IPS DF 4.7 (cell line): ENCODE measurements at regions not wholly inside any gene's neighbourhood (a gene's known extent, or its start where the extent isn't known, plus 50 kb on each side); places are given as distances from the start of the nearest gene placed in this dataset.

ENCODE experiments used
- DNase-seq: peaks from one replicate; pipeline ENCODE4 v3.0.0-alpha.2; 2013; ENCODE audit warnings: low spot score; ENCODE audit errors: extremely low read depth

DNA sequence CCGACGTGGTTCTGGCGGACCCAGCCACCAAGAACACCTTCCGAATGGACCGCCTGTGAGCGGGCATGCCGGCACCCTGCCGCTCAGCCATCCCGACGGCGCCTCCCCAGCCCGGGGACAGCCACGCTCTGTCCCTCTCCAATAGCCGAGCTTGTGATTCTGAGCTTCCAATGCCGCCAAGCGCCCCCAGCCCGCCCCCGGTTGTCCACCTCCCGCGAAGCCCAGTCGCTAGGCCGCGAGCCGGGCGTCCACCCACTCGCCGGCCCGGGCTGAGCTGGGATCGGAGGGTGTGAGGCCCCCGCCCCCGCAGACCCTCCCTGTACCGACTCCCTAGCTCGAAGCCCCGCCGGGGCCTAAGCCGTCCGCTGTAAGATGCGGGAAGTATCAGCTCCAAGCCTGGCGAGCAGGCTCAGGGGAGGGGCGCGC, 1195.1 kb upstream of the CHAC2 start:
- DNase-seq = no peak

DNA sequence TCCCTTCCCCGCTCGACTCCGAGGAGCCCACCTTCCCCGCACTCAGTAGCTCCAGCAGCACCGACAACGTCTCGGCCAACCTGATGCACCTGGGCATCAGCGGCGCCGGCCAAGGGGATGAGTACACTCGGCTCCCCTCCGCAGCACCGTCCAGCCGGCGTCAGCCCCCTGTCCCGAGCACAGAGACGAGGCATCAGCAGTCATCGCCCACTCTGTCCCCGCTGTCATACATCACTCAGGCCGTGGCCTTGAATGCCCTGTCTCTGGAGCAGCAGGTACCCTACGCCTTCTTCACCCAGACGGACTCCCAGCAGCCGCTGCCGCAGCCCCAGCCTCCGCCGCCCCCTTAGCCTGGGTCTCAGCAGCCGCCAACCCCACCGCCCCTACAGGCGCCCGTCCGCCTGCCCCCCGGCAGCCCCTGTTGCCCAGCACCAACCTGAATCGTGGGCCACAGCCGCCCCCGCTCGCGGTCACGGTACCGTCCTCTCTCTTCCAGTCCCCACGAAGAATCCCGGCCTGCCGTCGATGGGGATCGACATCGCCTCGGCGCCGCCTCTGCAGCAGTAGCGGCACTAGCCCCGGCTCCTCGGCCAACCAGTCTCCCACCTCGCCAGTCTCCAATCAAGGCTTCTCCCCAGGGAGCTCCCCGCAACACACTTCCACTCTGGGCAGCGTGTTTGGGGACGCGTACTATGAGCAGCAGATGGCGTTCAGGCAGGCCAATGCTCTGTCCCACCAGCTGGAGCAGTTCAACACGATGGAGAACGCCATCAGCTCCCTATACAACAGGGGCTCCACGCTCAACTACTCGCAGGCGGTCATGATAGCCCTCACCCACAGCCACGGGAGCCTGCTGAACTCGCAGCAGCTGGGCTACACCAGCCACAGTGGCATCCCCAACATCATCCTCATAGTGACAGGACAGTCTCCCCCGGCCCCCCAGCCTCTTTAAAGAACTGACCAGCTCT, 1195.9 kb upstream of the CHAC2 start:
- no peak for DNase-seq

DNA sequence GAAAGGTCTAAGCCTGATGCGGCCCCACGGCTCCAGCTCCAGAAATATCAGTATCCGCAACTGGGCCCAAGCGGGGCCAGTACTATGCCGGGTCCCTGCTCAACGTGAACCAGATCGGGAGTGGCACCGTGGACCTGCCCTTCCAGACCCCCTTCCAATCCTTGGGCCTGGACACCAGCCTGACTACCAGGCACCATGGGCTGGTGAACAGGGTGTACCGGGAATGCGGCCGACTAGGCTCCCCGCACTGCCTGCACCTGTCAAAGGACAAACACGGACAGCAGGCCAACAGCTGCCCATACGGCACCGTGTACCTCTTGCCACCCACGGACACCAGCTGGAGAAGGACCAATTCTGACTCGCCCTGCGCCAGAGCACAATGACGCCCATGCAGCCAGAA, 1196.9 kb upstream of the CHAC2 start:
- no peak for DNase-seq

DNA sequence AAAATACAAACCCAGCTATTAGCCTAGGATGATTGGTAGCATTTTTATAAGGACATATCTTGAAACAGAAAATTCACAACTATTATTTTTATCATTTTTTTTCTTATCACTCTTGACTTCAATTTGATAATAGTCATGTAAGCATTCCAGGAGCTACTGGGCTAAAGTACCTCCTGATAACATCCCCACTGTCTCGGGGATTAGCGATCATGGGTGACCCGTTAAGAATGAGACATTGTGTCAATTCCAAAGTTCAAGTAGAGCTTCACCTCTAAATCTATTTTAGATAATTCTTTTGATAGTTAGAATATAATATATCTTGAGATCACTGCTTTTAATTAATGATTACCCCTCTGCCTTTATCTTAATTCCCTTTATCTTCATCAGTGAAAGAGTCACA, 1204.5 kb upstream of the CHAC2 start:
- no peak for DNase-seq

DNA sequence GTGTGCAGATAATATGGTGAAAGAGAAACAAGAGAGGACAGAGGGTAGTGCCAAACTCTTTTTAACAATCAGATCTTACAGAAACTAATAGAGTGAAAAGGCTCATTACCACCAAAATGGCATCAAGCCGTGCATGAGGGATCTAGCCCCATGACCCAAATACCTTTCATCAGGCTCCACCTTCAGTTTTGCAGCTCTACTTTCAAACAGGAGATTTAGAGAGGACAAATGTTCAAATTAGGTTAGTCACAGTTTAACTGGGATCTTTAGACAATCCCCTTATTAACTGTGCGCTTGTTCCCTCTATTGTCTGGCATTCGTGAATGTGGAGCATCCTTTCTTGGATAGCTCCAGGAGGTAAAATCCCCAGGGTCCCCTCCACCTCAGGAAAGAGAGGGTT, 1209.3 kb upstream of the CHAC2 start:
- no peak for DNase-seq

DNA sequence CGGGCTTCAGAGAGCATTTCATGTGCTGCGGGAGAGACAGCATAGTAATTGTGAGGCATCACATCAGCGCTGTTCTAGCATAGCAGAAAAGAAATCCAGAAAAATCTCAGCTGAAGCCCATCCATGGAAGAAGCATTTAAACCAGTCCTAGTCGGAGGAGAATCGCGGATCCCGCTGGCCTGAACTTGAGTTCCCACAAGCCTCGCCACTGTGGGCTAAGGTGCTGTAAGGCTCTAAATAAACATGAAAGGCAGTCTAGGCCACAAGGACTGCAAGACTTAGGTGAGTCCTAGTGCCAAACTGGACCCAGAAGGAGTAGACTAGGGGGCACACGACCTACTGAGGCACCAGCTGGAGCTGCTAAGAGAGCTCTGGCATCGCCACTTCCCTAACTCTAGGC, 1225.3 kb upstream of the CHAC2 start:
- no peak for DNase-seq

DNA sequence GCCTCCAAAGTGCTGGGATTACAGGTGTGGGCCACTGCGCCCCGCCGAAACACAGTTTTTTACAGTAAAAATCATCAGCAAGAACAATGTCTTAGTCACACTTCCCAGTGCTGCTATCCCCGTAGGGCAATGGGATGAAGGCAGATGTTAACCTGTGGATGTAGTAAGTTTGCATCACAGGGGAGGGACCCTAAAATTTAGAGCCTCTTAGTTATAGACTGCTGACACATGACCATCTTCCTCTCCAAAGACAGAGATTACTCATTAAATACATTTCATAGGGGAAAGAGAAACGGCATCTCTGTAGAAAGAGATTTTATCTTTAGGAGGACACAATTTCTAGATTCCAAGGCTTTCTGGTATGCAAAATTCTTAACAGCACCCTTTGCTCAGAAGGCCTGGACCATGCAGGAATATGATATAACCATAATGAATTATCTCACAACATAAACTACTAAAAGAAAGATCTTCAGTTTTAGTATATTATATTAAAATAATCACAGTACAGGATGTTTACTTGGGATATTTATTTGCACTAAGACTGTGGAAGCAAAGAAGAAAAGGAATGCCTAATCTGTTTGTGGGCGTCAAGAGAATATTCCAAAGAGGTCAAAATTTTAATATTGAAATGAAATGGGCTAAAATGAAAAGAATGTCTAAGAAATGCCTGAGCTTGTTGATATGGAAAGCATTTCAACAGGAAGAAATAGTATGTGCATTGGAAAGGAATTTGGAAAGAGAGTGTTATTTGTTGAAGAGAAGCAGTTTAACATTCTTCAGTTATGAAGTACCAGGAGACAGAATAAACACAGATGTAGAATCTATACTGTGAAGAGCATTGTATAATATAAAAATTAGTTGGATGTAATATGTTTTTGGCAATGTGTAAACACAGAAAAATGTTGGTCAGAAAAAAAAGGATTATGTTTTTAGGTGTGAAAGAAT, 1228.3 kb upstream of the CHAC2 start:
- no peak for DNase-seq

DNA sequence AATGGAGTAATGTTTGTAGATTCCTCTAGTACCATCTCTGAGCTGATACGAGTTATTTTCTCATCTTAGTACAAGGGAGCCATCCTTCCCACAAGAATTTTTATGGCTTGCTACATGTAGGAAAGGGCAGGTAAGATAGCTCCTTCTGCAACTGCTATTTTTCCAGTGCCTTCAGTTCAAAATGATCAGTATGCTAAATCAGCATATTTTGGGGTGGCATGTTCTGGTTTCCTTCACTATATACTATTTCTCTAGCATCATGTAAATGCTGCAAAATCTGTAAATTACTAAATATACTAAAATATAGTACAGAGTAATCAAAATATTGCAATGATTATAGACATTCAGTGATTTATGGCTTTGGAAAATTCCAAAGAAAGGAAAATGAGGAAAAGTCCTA, 1230.0 kb upstream of the CHAC2 start:
- DNase-seq = no peak

DNA sequence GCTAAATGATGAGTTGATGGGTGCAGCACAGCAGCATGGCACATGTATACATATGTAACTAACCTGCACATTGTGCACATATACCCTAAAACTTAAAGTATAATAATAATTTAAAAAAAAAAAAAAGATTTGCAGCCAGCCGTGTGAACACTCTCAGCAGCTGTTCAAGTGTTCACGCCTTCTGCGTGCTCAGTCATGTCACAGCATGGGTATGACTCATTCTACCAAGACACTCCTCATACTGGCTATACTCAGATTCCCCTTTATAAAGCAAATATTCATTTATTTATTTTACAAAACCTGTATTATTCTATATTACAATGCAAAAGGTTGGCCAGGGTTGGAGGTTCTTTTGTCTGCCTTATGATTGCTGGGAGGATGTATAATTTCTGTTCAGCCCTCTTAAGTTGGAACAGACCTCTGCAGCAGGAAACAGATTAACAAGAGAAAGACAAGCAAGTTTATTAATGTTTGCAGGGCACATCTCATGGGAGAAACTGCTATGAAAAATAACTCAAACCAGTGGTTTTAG, 1230.6 kb upstream of the CHAC2 start:
- DNase-seq = no peak

DNA sequence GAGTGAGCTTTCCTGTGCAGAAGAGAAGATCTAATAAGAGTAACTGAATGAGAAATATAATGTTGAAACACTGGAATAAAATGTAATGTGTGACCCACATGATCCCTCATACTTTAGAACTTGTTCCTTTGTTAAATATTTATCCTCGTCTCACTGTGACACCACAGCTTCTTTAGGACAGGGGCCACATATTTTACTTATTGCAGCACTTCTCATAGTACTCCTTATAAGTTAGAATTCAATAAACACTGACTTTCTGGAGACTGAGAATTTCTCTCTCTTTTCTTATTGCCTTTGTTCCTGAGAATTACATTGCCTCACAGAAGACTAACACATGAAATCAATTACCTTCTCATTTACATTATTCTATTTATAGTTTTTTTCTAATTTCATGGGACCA, 1234.6 kb upstream of the CHAC2 start:
- DNase-seq = no peak

DNA sequence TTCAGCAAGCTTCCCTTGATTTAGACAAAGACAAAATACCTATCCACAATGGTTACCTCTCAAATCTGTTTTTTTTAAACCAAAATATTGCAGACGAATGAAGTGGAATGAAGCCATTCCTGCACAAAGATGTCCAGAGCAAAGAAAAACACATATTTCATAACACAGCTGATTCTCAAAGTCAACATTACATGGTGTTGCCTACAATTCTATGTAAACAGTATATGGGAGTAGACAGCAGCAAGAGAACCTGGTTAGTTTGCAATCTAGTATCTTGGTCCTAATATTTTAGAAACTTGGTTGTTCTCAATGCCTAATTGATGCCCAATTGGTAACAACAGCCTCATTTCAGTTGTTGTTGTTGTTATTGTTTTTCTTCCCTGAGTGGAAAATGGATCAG, 1240.9 kb upstream of the CHAC2 start:
- no peak for DNase-seq

DNA sequence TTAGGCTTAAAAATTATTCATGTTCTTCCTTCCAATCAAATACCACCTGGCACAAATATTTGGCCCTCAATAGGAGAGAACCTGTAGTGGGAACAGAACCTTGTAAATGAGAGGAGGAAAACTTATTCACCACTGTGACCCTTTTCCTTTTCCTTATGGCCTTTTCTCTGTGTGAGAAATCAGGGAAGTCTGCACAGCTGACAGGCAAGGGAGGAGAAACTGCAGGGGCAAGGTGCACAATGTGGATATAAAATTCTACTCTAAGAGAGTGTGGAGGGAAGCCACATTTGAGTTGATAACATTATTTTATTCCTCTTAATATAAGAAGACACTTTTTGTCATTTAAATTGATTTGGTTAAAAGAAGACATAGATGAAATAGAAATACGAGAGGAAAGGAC, 1247.0 kb upstream of the CHAC2 start:
- DNase-seq = no peak

DNA sequence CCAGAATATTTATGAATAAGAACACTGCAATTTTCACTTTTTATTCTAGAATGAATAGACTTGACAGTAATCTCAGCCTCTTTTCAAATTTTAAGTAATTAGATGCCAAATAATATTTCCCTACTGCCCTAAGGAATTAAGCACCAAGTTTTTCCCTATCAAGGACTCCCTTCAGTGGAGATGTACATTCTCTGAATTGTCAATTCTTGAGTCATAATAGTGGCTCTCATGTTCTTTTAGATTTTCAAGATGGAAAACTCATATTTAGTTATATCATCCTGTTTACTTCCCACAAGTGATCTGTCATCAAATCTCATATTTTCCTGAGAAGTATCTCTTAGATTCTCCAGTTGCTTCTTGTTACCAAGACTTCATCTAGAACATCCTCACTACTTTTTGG, 1248.9 kb upstream of the CHAC2 start:
- DNase-seq = no peak

DNA sequence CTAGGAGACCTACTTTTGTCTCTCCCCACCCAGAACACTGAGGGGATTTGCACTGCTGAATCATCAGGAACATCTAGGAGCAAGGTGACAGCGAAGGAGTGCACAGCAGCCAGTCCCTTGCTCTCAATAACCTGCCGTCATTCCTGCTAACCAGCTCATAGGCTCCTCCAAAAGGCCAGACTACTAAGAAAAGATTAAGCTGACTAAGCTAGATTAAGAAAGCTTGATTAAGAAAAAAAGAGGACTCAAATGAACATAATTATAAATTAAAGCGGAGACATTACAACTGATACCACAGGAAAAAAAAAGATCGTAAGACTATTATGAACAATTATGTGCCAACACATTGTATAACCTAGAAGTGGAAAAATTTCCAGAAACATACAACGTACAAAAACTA, 1254.8 kb upstream of the CHAC2 start:
- DNase-seq = no peak

DNA sequence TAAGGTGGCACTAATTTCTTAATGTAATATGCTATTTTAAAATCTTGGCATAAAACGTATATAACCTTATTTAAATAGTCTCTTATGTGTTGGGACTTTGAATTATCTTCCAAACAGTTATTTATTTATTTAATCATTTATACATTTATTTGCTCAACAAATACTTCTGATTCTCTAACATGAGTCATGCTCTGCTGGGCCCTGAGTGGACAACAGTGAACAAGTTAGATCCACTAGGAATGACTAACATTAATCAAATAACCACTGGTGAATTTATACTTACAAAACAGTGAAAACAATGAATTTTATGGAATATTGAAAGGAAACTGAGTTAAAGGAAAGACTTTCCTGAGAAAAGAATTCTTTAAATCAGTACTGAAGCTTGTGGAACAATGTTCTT, 1257.2 kb upstream of the CHAC2 start:
- no peak for DNase-seq

DNA sequence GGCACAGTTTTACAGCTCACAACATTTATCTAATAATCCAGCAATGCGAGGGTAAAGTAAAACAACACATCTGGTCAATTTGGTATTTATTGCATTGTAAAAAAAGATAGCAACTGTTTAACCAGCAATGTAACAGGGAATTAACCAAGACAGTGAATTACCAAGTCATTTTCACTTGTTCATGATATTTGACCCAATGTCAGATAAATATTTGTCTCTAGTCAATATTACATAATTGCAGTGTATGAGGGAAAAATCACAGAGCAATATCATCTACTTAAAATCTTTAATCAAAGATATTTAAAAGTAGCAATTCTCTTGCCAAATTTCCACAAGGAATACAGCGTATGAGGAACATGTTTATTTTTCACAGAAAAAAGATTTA, 1265.1 kb upstream of the CHAC2 start:
- DNase-seq = no peak

DNA sequence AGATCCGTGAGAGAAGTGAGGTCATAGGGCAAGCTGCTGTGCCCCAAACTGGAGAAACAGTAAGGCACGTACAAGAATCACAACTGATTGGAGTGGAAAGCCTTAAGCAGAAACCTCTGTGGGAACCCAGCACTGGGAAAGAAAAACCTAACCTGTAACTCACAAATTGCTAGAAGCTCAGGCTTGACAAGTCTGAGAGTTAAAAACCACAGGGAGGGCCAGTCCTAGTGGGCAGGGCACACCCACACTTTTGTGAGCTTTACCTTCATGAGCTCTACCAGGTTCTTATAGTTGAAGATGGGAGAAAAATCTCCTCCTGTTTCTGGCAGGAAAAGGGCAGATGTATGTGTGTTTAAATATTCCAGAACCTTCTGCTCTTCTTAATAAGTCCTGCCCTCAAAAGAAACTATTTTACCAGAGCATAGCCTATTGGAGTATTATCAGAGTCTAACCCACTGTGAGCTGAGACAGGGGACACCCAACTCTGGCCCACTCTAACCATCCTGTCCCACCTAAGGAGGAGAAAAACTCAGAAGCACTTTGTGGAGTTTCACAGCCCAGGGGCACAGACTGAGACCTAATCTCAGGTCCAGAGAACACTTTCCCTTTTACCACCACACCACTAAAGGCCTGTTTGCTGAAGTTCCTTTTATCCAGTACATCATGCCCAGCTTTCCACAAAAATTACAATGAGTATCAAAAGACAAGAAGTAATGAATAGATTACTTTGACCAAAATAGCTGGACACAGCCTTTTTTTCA, 1265.7 kb upstream of the CHAC2 start:
- no peak for DNase-seq

DNA sequence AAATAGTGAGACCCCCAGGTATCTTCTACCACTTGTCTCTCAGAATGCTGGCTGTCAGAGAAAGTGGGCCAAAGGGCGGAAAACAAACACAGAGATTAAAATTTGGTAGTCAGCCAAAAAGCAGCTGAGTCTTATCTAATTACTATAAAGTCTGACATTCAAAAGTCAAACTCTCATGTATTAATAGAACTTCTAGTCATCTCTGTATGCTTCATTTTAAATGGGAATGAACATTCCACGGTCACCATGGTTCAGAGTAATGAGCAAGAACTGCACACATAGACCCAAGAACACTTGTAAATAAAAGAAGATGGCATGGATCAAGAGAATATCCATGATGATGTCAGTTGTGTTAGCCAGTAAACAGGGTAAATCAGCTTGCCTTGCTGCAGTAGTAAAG, 1267.0 kb upstream of the CHAC2 start:
- DNase-seq = no peak

DNA sequence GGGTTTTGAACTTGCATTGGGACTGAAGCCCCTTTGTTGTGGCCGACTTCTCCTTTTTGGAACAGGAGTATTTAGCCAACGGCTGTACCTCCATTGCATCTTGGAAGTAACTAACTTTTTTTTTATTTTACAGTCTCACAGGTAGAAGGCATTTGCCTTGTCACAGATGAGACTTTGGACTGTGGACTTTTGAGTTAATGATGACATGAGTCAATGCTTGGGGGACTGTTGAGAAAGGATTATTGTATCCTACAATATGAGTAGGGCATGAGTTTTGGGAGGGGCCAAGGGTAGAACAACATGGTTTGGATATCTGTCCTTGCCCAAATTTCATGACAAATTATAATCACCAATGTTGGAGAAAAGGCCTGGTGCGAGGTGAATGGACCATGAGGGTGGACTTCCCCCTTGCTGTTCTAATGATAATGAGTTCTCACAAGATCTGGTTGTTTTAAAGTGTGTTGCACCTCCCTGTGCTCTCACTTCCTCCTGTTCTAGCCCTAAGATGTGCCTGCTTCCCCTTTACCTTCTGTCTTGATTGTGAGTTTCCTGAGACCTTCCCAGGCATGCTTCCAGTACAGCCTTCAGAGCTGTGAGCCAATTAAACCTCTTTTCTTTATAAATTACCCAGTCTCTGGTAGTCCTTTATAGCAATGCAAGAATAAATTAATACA, 1269.4 kb upstream of the CHAC2 start:
- no peak for DNase-seq

DNA sequence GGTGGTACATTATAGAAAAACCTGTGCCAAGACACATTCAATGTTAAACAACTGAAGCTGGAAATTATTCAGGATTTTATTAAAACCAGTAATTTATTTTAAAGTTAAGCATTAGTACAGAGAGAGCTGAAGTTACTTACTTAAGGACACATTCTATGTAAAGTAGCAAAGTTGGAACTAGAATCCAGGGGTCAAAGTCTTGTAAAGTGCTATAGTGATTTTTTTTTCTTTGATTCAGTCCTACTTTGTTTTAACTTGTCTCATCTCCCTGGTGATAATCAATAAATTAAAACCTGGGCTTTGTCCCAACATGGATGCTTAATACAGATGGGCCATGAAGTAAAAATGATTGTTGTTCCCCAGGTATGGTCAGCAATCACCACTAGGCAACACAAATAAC, 1271.8 kb upstream of the CHAC2 start:
- no peak for DNase-seq

DNA sequence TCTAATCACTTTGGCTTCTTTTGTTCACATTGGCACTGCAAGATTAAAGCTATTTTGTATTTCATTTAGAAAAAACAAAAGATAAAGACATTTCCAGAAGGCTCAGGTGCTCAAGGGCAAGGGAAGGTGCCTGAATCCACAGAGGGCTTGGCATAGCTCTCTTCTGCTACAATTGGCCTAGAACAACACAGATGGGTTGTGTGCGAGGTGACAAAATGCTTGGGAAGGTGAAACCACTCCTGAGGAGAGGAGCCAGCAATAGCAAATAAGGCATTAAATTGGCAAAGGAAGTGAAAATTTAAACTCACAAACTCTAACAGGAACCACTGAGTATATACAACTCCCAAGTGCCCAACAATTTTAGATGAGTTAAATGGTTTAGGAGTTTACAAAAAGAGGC, 1290.4 kb upstream of the CHAC2 start:
- no peak for DNase-seq
